Muscle layer of duodenum (tissue), 2 donors: ENCODE measurements at regions not wholly inside any gene's neighbourhood (a gene's known extent, or its start where the extent isn't known, plus 50 kb on each side); places are given as distances from the start of the nearest gene placed in this dataset.
"Not testable (repeated sequence)": the region's sequence is repeated elsewhere in the genome, so short reads cannot be mapped to it uniquely, and the experiment has no call there.

Experiments
- H3K27ac ChIP-seq: one replicate; pipeline ENCODE4 v1.7.0; 2013; ENCODE audit warnings: mild to moderate bottlenecking, low read length
- H3K27me3 ChIP-seq: one replicate; pipeline ENCODE4 v1.7.0; 2013; ENCODE audit warnings: low read depth, mild to moderate bottlenecking, control low read depth, low read length
- H3K36me3 ChIP-seq, 2 donors: one replicate each; pipeline ENCODE4 v1.7.0; 2013; ENCODE audit warnings: low read length in 2 of 2, control low read depth in 1 of 2, mild to moderate bottlenecking in 1 of 2; ENCODE audit not compliant: insufficient read depth in 2 of 2, control insufficient read depth in 1 of 2
- H3K4me1 ChIP-seq, 2 donors: one replicate each; pipeline ENCODE4 v1.7.0; 2013; ENCODE audit warnings: low read length in 2 of 2, mild to moderate bottlenecking in 2 of 2, control low read depth in 1 of 2, moderate library complexity in 1 of 2; ENCODE audit not compliant: insufficient read depth in 2 of 2, control insufficient read depth in 1 of 2
- H3K4me3 ChIP-seq, 2 donors: one replicate each; pipeline ENCODE4 v1.7.0; 2013; ENCODE audit warnings: low read length in 2 of 2, low read depth in 1 of 2, mild to moderate bottlenecking in 1 of 2
- H3K9me3 ChIP-seq, 2 donors: one replicate each; pipeline ENCODE4 v1.7.0; 2013; ENCODE audit warnings: low read length in 2 of 2, control low read depth in 1 of 2, mild to moderate bottlenecking in 1 of 2; ENCODE audit not compliant: control insufficient read depth in 1 of 2
- donor health status: healthy.

DNA sequence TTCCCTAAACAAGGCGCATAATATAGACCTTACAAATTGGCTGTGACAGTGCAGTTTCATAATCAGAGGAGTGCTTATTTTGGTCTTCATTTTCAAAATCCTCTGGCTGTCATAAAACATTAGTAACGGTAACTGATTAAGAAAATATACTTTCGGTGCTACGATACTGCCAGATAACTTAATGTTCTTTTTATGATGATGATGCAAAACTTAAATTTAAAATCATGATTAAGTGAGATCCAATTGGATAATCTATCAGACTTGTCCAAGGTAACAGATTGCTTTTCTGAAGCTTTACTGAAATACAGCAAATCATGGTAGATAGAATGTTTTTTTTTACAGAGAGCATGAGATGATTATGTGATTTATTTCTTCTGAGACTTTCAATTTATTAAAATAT is 364.2 kb upstream of the CNTN3 start:
- Histone ChIP-seq H3K4me1 (no peaks in the 10 kb centered on the region), H3K27me3 (no peaks in the 10 kb centered on the region), H3K9me3 (no peaks in the 10 kb centered on the region), H3K27ac (no peak overlapping the region), H3K4me3 (no peak overlapping the region), H3K36me3 (no peaks in the 10 kb centered on the region)

- not testable (repeated sequence) for H3K9me3 ChIP-seq, H3K4me1 ChIP-seq, H3K36me3 ChIP-seq, H3K4me3 ChIP-seq, H3K27me3 ChIP-seq, H3K27ac ChIP-seq
Measured at GRCh38 chr3:74985028-74985904, 370.8 kb upstream of the CNTN3 start.

- no peaks in the 10 kb centered on the region for H3K36me3 ChIP-seq
- no peak overlapping the region for H3K27ac ChIP-seq
- H3K4me3 ChIP-seq, result no peak overlapping the region
- H3K9me3 ChIP-seq, result no peaks in the 10 kb centered on the region
- H3K27me3 ChIP-seq, result no peaks in the 10 kb centered on the region
- H3K4me1 ChIP-seq, result no peaks in the 10 kb centered on the region
Measured at GRCh38 chr3:74988095-74988494, 373.6 kb upstream of the CNTN3 start.

DNA sequence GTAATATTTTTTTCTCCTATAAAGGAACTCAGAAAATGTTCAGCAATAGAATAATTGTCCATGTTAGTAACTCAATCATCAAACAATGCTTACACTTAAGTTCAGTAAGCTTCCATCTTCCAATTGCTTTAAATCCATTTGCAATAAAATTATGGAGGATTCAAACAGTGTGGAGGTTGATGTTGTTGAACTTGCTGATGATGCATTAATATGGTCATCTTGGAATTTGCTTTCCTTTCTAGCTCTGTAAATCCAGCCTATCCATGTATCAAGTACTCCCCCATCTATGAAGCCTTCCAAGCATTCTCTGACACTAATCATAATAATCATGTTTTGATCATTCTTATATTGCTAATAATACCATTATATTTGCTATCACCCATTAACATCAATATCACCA is 378.4 kb upstream of the CNTN3 start:
- no peaks in the 10 kb centered on the region for H3K27me3 ChIP-seq
- no peaks in the 10 kb centered on the region for H3K4me1 ChIP-seq
- H3K27ac ChIP-seq, result no peak overlapping the region

DNA sequence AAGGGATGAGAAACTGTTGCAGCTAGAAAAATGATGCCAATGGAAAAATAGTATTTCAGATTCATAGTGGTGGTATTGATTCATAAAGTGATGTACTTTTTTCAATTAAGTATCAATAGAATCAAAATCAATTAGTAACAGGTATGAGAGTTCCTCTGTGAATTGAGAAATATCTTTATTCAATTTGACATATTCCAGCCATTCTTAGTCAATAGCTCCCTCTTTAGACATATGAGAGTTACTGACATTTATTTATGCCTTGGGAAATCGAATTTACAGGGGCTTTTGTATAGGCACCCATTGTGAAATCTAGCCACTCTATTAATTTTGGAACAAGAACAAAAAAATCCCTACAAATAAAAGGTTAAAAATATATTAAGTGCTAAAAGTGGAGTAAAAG is 386.9 kb upstream of the CNTN3 start:
- no peak overlapping the region for H3K4me3 ChIP-seq
- no peaks in the 10 kb centered on the region for H3K4me1 ChIP-seq
- H3K27me3 ChIP-seq, result no peaks in the 10 kb centered on the region
- H3K9me3 ChIP-seq, result no peaks in the 10 kb centered on the region
- H3K27ac ChIP-seq, result no peak overlapping the region
- no peaks in the 10 kb centered on the region for H3K36me3 ChIP-seq

More for the DNA sequence above, 378.4 kb upstream of the CNTN3 start:
- no peaks in the 10 kb centered on the region for H3K36me3 ChIP-seq
- H3K4me3 ChIP-seq, result no peak overlapping the region
- H3K9me3 ChIP-seq, result no peaks in the 10 kb centered on the region

GRCh38 chr3:75012791-75013331 is 398.4 kb upstream of the CNTN3 start:
- Histone ChIP-seq H3K4me1 (no peaks in the 10 kb centered on the region), H3K27ac (no peak overlapping the region), H3K36me3 (no peaks in the 10 kb centered on the region), H3K27me3 (no peaks in the 10 kb centered on the region), H3K4me3 (no peak overlapping the region), H3K9me3 (no peaks in the 10 kb centered on the region)

GRCh38 chr3:75014008-75014407 is 399.5 kb upstream of the CNTN3 start:
- H3K9me3 ChIP-seq, result no peaks in the 10 kb centered on the region
- no peak overlapping the region for H3K4me3 ChIP-seq
- no peak overlapping the region for H3K27ac ChIP-seq
- no peaks in the 10 kb centered on the region for H3K36me3 ChIP-seq
- no peaks in the 10 kb centered on the region for H3K4me1 ChIP-seq
- no peaks in the 10 kb centered on the region for H3K27me3 ChIP-seq

- no peaks in the 10 kb centered on the region for H3K9me3 ChIP-seq
- H3K27ac ChIP-seq, result no peak overlapping the region
- H3K4me1 ChIP-seq, result no peaks in the 10 kb centered on the region
- H3K4me3 ChIP-seq, result no peak overlapping the region
- H3K36me3 ChIP-seq, result no peaks in the 10 kb centered on the region
- no peaks in the 10 kb centered on the region for H3K27me3 ChIP-seq
Measured at GRCh38 chr3:75015280-75015679, 400.8 kb upstream of the CNTN3 start.

- Histone ChIP-seq H3K27ac (no peak overlapping the region), H3K36me3 (no peaks in the 10 kb centered on the region), H3K4me3 (no peak overlapping the region), H3K4me1 (no peaks in the 10 kb centered on the region), H3K27me3 (no peaks in the 10 kb centered on the region), H3K9me3 (no peaks in the 10 kb centered on the region)
Measured at GRCh38 chr3:75035146-75035545, 420.7 kb upstream of the CNTN3 start.

DNA sequence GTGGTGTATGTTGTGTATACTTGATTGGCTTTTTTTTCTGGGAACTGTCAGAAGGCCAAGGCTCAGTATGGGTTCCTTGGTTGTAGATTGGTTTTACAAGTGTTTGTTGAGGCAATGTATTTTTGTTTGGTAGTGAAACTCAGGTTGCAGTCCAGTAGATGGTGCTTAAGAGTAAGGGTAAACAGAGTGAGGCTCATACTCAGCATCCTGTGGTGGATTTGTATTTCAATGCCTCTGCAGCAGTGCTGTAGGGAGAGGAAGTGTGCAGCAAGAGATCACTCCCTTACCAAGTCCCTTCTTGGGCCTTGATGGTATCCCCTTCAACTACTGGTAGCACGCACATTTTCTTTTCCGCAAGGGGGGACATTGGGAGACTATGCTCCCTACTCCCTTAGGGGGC is 428.5 kb upstream of the CNTN3 start:
- no peaks in the 10 kb centered on the region for H3K4me1 ChIP-seq
- no peaks in the 10 kb centered on the region for H3K27me3 ChIP-seq
- no peaks in the 10 kb centered on the region for H3K36me3 ChIP-seq
- no peak overlapping the region for H3K4me3 ChIP-seq
- H3K27ac ChIP-seq, result no peak overlapping the region
- H3K9me3 ChIP-seq, result peaks cover 4 to 16% of the 10 kb centered on the region in 2 donors

GRCh38 chr3:75048650-75049049 is 434.2 kb upstream of the CNTN3 start:
- H3K4me3 ChIP-seq, result no peak overlapping the region
- no peak overlapping the region for H3K27ac ChIP-seq
- H3K4me1 ChIP-seq, result no peaks in the 10 kb centered on the region
- H3K9me3 ChIP-seq, result peaks cover 0 to 2% of the 10 kb centered on the region in 2 donors
- no peaks in the 10 kb centered on the region for H3K27me3 ChIP-seq
- H3K36me3 ChIP-seq, result no peaks in the 10 kb centered on the region

DNA sequence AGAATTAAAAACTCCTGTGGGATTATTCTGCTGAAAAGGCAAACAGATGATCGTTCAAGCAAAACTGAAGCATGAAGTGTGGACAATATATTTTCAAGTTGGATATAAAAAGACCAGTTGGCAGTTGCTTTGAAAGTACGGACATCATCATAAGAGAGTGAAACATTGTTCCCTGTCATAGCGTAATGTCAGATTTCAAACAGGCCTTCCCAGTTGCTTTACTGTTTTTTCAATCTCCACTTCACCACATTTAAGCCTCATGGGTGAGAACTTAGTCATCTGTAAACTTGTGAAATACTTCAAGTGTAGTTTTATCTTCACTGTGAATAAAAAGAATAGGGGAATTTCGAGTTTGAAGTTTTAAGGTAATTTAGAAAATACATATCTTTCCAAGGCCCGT is 435.1 kb upstream of the CNTN3 start:
- no peaks in the 10 kb centered on the region for H3K9me3 ChIP-seq
- H3K27me3 ChIP-seq, result no peaks in the 10 kb centered on the region
- no peak overlapping the region for H3K27ac ChIP-seq
- no peak overlapping the region for H3K4me3 ChIP-seq
- no peaks in the 10 kb centered on the region for H3K36me3 ChIP-seq
- no peaks in the 10 kb centered on the region for H3K4me1 ChIP-seq
